SK-N-SH treated with all-trans-retinoic acid at 6 μM for 48 hours (cell line): ENCODE measurements at regions not wholly inside any gene's neighbourhood (a gene's known extent, or its start where the extent isn't known, plus 50 kb on each side); places are given as distances from the start of the nearest gene placed in this dataset.

Source experiments
- ATAC-seq: fragments of 200-7000 bp; cut with Tn5 transposase; 3 replicates; pipeline ENCODE4 v1.9.1; 2020; ENCODE audit warnings: mild to moderate bottlenecking, moderate library complexity
- ARNTL ChIP-seq: fragments of 450-650 bp; formaldehyde crosslinking; IDR thresholded peaks from 2 replicates; pipeline ENCODE4 v1.5.0; 2020; ENCODE audit warnings: low read depth, mild to moderate bottlenecking, moderate library complexity, borderline replicate concordance
- BACH2 ChIP-seq: fragments of 250-450 bp; sonication (Bioruptor Pico); IDR thresholded peaks from 2 replicates; pipeline ENCODE4 v1.9.0; 2021; ENCODE audit warnings: mild to moderate bottlenecking, borderline replicate concordance
- CSDC2 ChIP-seq: fragments of 250-450 bp; sonication (Bioruptor Pico); IDR thresholded peaks from 2 replicates; pipeline ENCODE4 v1.5.0; 2020; ENCODE audit warnings: mild to moderate bottlenecking, moderate library complexity
- ESRRG ChIP-seq: fragments of 250-450 bp; sonication (Bioruptor Pico); IDR thresholded peaks from 2 replicates; pipeline ENCODE4 v1.6.1; 2021; ENCODE audit warnings: mild to moderate bottlenecking
- GLIS3 ChIP-seq: fragments of 250-450 bp; sonication (Bioruptor Pico); IDR thresholded peaks from 2 replicates; pipeline ENCODE4 v1.5.0; 2020; ENCODE audit warnings: mild to moderate bottlenecking, moderate library complexity
- ISL1 ChIP-seq: fragments of 250-450 bp; sonication (Bioruptor Pico); IDR thresholded peaks from 2 replicates; pipeline ENCODE4 v2.1.2; 2022; ENCODE audit warnings: mild to moderate bottlenecking, moderate library complexity
- OSR1 ChIP-seq: fragments of 250-450 bp; sonication (Bioruptor Pico); IDR thresholded peaks from 2 replicates; pipeline ENCODE4 v1.8.0; 2022; ENCODE audit warnings: moderate library complexity, mild to moderate bottlenecking, inconsistent platforms
- PPARA ChIP-seq: fragments of 250-450 bp; sonication (Bioruptor Pico); IDR thresholded peaks from 2 replicates; pipeline ENCODE4 v1.5.0; 2020; ENCODE audit warnings: mild to moderate bottlenecking, borderline replicate concordance
- RARB ChIP-seq: fragments of 250-450 bp; sonication (Bioruptor Pico); IDR thresholded peaks from 2 replicates; pipeline ENCODE4 v1.8.0; 2021; ENCODE audit warnings: mild to moderate bottlenecking, moderate library complexity
- SNAI2 ChIP-seq: fragments of 250-450 bp; sonication (Bioruptor Pico); IDR thresholded peaks from 2 replicates; pipeline ENCODE4 v1.5.0; 2020; ENCODE audit warnings: mild to moderate bottlenecking, moderate library complexity
- TCF4 ChIP-seq: fragments of 250-450 bp; sonication (Bioruptor Pico); IDR thresholded peaks from 2 replicates; pipeline ENCODE4 v1.8.0; 2021; ENCODE audit warnings: mild to moderate bottlenecking, moderate library complexity, borderline replicate concordance
- TOX ChIP-seq: fragments of 250-450 bp; sonication (Bioruptor Pico); IDR thresholded peaks from 2 replicates; pipeline ENCODE4 v1.8.0; 2021; ENCODE audit warnings: mild to moderate bottlenecking, moderate library complexity, borderline replicate concordance
- ZC3H10 ChIP-seq: fragments of 250-450 bp; sonication (Bioruptor Pico); IDR thresholded peaks from 2 replicates; pipeline ENCODE4 v1.5.1; 2021; ENCODE audit warnings: mild to moderate bottlenecking, moderate library complexity
- ZFP30 ChIP-seq: fragments of 450-650 bp; formaldehyde crosslinking; IDR thresholded peaks from 2 replicates; pipeline ENCODE4 v1.5.0; 2022; ENCODE audit warnings: mild to moderate bottlenecking, moderate library complexity
- ZNF565 ChIP-seq: fragments of 450-650 bp; formaldehyde crosslinking; conservative IDR thresholded peaks from 2 replicates; pipeline ENCODE4 v1.5.0; 2020; ENCODE audit warnings: low read depth, mild to moderate bottlenecking, moderate library complexity
- ZNF8 ChIP-seq: fragments of 450-650 bp; formaldehyde crosslinking; IDR thresholded peaks from 2 replicates; pipeline ENCODE4 v1.5.0; 2020; ENCODE audit warnings: mild to moderate bottlenecking, moderate library complexity
- TF ChIP-seq, protein P1 (sequence below): fragments of 250-450 bp; sonication (Bioruptor Pico); IDR thresholded peaks from 2 replicates; pipeline ENCODE4 v1.5.1; 2021; ENCODE audit warnings: mild to moderate bottlenecking, moderate library complexity
- TF ChIP-seq, protein P2 (sequence below): fragments of 250-450 bp; sonication (Bioruptor Pico); IDR thresholded peaks from 2 replicates; pipeline ENCODE4 v1.8.0; 2020; ENCODE audit warnings: mild to moderate bottlenecking, moderate library complexity, borderline replicate concordance
- TF ChIP-seq, protein P3 (sequence below): fragments of 250-450 bp; sonication (Bioruptor Pico); IDR thresholded peaks from 2 replicates; pipeline ENCODE4 v1.5.1; 2020; ENCODE audit warnings: low read depth, mild to moderate bottlenecking, moderate library complexity
- TF ChIP-seq, protein P4 (sequence below): fragments of 250-450 bp; sonication (Bioruptor Pico); IDR thresholded peaks from 2 replicates; pipeline ENCODE4 v1.8.0; 2021; ENCODE audit warnings: low read depth, mild to moderate bottlenecking, moderate library complexity, borderline replicate concordance

DNA sequence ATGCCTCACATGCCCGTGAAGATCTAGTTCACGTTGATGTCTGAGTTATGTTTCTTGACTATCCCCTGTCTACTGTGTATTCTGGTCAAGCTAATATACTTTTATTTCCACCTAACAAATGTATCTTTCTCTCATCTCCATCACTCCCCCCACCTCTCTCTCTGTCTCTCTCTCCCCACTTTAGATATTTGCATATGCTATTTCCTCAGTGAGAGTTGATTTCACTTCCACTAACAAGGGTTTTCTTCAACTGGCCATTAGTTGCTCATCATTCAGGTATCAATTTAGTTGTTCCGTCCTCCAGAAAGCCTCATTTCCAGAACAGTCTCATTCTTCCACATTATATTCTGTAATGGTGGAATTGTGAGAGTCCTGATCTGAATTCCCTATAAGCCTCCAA lies 1777.8 kb upstream of the TENM3 start:
- no peak for ATAC-seq
- no peak for TF ChIP-seq TCF4 (CRISPR knock-in tag)
- TF ChIP-seq, protein P1, sequence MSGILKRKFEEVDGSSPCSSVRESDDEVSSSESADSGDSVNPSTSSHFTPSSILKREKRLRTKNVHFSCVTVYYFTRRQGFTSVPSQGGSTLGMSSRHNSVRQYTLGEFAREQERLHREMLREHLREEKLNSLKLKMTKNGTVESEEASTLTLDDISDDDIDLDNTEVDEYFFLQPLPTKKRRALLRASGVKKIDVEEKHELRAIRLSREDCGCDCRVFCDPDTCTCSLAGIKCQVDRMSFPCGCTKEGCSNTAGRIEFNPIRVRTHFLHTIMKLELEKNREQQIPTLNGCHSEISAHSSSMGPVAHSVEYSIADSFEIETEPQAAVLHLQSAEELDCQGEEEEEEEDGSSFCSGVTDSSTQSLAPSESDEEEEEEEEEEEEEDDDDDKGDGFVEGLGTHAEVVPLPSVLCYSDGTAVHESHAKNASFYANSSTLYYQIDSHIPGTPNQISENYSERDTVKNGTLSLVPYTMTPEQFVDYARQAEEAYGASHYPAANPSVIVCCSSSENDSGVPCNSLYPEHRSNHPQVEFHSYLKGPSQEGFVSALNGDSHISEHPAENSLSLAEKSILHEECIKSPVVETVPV, result no peak
- no peak for TF ChIP-seq TOX (CRISPR knock-in tag)
- TF ChIP-seq, protein P2, sequence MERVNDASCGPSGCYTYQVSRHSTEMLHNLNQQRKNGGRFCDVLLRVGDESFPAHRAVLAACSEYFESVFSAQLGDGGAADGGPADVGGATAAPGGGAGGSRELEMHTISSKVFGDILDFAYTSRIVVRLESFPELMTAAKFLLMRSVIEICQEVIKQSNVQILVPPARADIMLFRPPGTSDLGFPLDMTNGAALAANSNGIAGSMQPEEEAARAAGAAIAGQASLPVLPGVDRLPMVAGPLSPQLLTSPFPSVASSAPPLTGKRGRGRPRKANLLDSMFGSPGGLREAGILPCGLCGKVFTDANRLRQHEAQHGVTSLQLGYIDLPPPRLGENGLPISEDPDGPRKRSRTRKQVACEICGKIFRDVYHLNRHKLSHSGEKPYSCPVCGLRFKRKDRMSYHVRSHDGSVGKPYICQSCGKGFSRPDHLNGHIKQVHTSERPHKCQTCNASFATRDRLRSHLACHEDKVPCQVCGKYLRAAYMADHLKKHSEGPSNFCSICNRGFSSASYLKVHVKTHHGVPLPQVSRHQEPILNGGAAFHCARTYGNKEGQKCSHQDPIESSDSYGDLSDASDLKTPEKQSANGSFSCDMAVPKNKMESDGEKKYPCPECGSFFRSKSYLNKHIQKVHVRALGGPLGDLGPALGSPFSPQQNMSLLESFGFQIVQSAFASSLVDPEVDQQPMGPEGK (CRISPR knock-in tag), result no peak
- TF ChIP-seq ZNF565 (CRISPR knock-in tag), result no peak
- TF ChIP-seq SNAI2, result no peak
- no peak for TF ChIP-seq RARB
- TF ChIP-seq ZC3H10 (CRISPR knock-in tag), result no peak
- no peak for TF ChIP-seq ARNTL
- TF ChIP-seq ISL1, result no peak
- no peak for TF ChIP-seq GLIS3
- TF ChIP-seq PPARA (CRISPR knock-in tag), result no peak

DNA sequence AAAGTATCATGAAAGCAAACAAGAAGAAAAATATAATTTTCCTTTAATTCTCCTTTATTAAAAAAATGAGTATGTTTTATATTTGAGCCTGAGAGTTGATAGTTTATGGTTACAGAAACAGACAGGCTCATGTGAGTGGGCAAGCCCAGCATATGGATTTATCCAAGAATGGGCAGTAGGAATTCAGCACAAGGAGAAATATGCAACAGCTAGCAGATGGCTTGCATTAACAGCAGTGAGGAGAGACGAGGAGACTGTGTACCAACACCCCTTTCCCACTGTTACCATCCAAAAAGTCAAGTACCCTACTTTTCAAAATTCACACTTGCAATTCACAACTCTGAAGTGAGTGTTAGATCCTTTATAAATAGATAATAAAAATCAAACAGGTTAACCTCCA lies 1760.2 kb upstream of the TENM3 start:
- TF ChIP-seq ZFP30 (no peak), SNAI2 (no peak), ISL1 (no peak), PPARA (CRISPR knock-in tag) (no peak), ARNTL (no peak), OSR1 (CRISPR knock-in tag) (no peak), TCF4 (CRISPR knock-in tag) (no peak), RARB (no peak), ZNF8 (CRISPR knock-in tag) (no peak), CSDC2 (CRISPR knock-in tag) (no peak), ESRRG (no peak)
- TF ChIP-seq, protein P3, sequence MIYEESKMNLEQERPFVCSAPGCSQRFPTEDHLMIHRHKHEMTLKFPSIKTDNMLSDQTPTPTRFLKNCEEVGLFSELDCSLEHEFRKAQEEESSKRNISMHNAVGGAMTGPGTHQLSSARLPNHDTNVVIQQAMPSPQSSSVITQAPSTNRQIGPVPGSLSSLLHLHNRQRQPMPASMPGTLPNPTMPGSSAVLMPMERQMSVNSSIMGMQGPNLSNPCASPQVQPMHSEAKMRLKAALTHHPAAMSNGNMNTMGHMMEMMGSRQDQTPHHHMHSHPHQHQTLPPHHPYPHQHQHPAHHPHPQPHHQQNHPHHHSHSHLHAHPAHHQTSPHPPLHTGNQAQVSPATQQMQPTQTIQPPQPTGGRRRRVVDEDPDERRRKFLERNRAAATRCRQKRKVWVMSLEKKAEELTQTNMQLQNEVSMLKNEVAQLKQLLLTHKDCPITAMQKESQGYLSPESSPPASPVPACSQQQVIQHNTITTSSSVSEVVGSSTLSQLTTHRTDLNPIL (CRISPR knock-in tag), result no peak
- TF ChIP-seq, protein P4, sequence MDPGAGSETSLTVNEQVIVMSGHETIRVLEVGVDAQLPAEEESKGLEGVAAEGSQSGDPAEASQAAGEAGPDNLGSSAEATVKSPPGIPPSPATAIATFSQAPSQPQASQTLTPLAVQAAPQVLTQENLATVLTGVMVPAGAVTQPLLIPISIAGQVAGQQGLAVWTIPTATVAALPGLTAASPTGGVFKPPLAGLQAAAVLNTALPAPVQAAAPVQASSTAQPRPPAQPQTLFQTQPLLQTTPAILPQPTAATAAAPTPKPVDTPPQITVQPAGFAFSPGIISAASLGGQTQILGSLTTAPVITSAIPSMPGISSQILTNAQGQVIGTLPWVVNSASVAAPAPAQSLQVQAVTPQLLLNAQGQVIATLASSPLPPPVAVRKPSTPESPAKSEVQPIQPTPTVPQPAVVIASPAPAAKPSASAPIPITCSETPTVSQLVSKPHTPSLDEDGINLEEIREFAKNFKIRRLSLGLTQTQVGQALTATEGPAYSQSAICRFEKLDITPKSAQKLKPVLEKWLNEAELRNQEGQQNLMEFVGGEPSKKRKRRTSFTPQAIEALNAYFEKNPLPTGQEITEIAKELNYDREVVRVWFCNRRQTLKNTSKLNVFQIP, result no peak
- TF ChIP-seq, protein P2 (CRISPR knock-in tag), result no peak
- TF ChIP-seq, all 23 proteins: peak for 0

DNA sequence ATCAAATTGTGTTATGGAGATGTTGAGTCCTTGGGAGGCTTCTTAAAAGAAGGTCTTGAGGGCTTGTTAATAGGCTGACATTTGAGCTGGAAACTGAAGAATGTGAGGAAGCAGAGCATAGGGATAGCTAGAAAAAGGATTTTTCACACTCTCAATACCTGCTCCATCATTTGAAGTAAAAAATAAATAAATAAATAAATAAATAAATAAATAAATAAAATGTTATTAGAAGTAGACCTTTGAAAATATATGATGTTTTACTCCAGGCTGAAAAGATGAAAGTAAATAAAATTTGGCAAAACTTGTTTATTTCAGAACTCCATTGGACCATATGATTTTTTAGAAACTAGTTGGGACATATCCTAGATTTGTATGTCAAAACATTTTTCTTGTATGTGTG lies 1757.8 kb upstream of the TENM3 start:
- ATAC-seq, result no peak
- TF ChIP-seq BACH2 (CRISPR knock-in tag) (no peak), SNAI2 (no peak), ZNF8 (CRISPR knock-in tag) (no peak), PPARA (CRISPR knock-in tag) (no peak), ZC3H10 (CRISPR knock-in tag) (no peak), ISL1 (no peak), ZNF565 (CRISPR knock-in tag) (no peak), ZFP30 (no peak)
- TF ChIP-seq, protein P4, result no peak
- TF ChIP-seq, protein P1, result no peak

More for the DNA sequence above, 1760.2 kb upstream of the TENM3 start:
- no peak for ATAC-seq
